ENCODE measurements at regions not wholly inside any gene's neighbourhood (a gene's known extent, or its start where the extent isn't known, plus 50 kb on each side); places are given as distances from the start of the nearest gene placed in this dataset.

- no peak for DNase-seq (ENCODE audit: low spot score)
- no peak for TF ChIP-seq CTCF (IDR thresholded peaks at IDR 0.05; ENCODE audit: borderline replicate concordance, control extremely low read depth, extremely low read depth, insufficient read depth, missing control alignments)
- in situ Hi-C loops (cut with MboI; ENCODE audit: low sequenced_read_pairs, unreplicated experiment), result no loop called here
These were observed 981.0 kb upstream of the HS3ST1 start for GRCh38 chr4:12409507-12410190.

GRCh38 chr4:12408364-12408763, 979.7 kb upstream of the HS3ST1 start:
- no peak for TF ChIP-seq CTCF (IDR thresholded peaks at IDR 0.05; ENCODE audit: borderline replicate concordance, control extremely low read depth, extremely low read depth, insufficient read depth, missing control alignments)
- in situ Hi-C loops (cut with MboI; ENCODE audit: low sequenced_read_pairs, unreplicated experiment), result no loop called here

GRCh38 chr4:12403175-12403574, 974.5 kb upstream of the HS3ST1 start:
- TF ChIP-seq CTCF (IDR thresholded peaks at IDR 0.05; ENCODE audit: borderline replicate concordance, control extremely low read depth, extremely low read depth, insufficient read depth, missing control alignments), result no peak
- in situ Hi-C loops (cut with MboI; ENCODE audit: low sequenced_read_pairs, unreplicated experiment), result no loop called here

More at GRCh38 chr4:12408364-12408763, 979.7 kb upstream of the HS3ST1 start:
- no peak for DNase-seq (ENCODE audit: low spot score)

GRCh38 chr4:12399781-12400180, 971.1 kb upstream of the HS3ST1 start:
- in situ Hi-C loops (cut with MboI; ENCODE audit: low sequenced_read_pairs, unreplicated experiment), result no loop called here
- DNase-seq (ENCODE audit: low spot score), result no peak
- no peak for TF ChIP-seq CTCF (IDR thresholded peaks at IDR 0.05; ENCODE audit: borderline replicate concordance, control extremely low read depth, extremely low read depth, insufficient read depth, missing control alignments)

More at GRCh38 chr4:12403175-12403574, 974.5 kb upstream of the HS3ST1 start:
- DNase-seq (ENCODE audit: low spot score), result no peak

GRCh38 chr4:12393631-12394262, 965.1 kb upstream of the HS3ST1 start:
- in situ Hi-C loops (cut with MboI; ENCODE audit: low sequenced_read_pairs, unreplicated experiment), result no loop called here
- no peak for TF ChIP-seq CTCF (IDR thresholded peaks at IDR 0.05; ENCODE audit: borderline replicate concordance, control extremely low read depth, extremely low read depth, insufficient read depth, missing control alignments)
- DNase-seq (ENCODE audit: low spot score), result no peak

- in situ Hi-C loops (cut with MboI; ENCODE audit: low sequenced_read_pairs, unreplicated experiment), result no loop called here
- DNase-seq (ENCODE audit: low spot score), result no peak
- no peak for TF ChIP-seq CTCF (IDR thresholded peaks at IDR 0.05; ENCODE audit: borderline replicate concordance, control extremely low read depth, extremely low read depth, insufficient read depth, missing control alignments)
These were observed 960.9 kb upstream of the HS3ST1 start for GRCh38 chr4:12389604-12390003.

All from GM13976 (cell line).